OCI-LY7 (cell line): ENCODE measurements at regions not wholly inside any gene's neighbourhood (a gene's known extent, or its start where the extent isn't known, plus 50 kb on each side); places are given as distances from the start of the nearest gene placed in this dataset.

Source experiments
- CTCF ChIP-seq: fragments of 200-600 bp; sonication (generic); conservative IDR thresholded peaks from 2 replicates; pipeline ENCODE4 v1.5.1; 2014; ENCODE audit warnings: mild to moderate bottlenecking, antibody characterized with exemption, low read length, moderate library complexity, mixed read lengths
- EZH2phosphoT487 ChIP-seq: fragments of 200-600 bp; sonication (generic); IDR thresholded peaks from 2 replicates; pipeline ENCODE4 v1.6.1; 2018; ENCODE audit warnings: low read depth, borderline replicate concordance, mild to moderate bottlenecking, mixed run types, antibody characterized with exemption, low read length, moderate library complexity, mixed read lengths

- TF ChIP-seq CTCF (no peak), EZH2phosphoT487 (no peak)
Observed at GRCh38 chr10:21257191-21257590, 268.3 kb downstream of the SKIDA1 start.
